GM19397 (cell line): ENCODE measurements at regions not wholly inside any gene's neighbourhood (a gene's known extent, or its start where the extent isn't known, plus 50 kb on each side); places are given as distances from the start of the nearest gene placed in this dataset.
"Not testable (repeated sequence)": the region's sequence is repeated elsewhere in the genome, so short reads cannot be mapped to it uniquely, and the experiment has no call there.

Experiments used
- ATAC-seq: cut with Tn5 transposase; IDR thresholded peaks from one replicate; pipeline ENCODE4 v1.9.1; 2021; ENCODE audit warnings: mild to moderate bottlenecking, moderate library complexity; ENCODE audit not compliant: unreplicated experiment

DNA sequence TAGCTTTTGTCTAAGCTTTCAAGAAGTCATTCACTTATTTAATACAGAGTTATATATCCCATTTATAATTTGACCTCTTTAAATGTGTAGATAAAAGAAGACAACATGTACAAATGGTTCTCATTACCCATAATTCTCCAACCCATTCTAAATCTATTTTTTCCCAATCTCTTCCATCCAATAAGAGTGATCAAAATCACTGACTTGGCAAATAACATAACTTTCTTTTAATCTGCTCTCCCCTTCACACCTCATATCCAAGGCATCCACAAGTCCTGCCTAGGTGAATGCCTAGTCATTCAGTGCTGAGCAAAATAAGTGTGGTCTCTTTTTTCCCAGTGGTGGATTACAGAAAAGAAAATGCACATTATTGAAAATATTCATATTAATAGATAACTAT is 1231.1 kb downstream of the CDH11 start:
- ATAC-seq = no peak

DNA sequence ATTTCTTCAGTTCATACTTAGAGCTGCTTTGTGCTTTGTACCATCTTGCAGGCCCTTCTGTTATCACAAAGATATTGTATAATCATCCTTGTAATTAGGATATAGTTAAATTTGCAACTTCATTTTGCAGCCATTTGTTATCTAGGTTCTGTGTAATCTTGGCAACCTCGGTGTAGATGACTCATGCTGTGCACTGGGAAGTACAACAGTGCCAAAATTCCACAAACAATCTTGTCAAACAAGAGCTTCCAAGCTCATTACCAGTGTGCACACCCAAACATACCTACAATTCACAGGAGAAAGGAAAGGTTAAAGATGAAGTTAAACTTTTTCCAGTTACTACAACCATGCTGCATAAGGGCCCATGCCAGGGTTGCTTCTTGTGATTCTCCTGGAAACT is 1231.8 kb downstream of the CDH11 start:
- no peak for ATAC-seq

GRCh38 chr16:63883091-63883490 is 1238.8 kb downstream of the CDH11 start:
- ATAC-seq = no peak

- ATAC-seq = no peak
These were observed 1239.3 kb downstream of the CDH11 start for GRCh38 chr16:63882576-63882975.

DNA sequence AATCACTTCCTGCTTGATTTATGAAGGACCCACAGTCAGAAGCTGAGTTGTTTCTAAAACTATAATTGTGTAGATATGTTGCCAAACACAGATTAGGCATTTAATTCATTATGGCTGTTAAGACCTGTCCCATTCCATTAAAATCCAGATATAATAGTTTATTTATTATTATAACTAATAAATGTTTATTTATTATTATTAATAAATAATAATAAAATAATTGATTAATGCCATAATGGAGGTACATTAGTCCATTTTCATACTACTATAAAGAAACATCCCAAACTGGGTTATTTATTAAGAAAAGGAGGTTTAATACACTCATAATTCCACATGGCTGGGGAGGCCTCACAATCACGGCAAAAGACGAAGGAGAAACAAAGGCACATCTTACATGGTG is 1240.9 kb downstream of the CDH11 start:
- ATAC-seq = no peak

- ATAC-seq = no peak
These were observed 1244.5 kb downstream of the CDH11 start for GRCh38 chr16:63877401-63877800.

- ATAC-seq = no peak
These were observed 1245.8 kb downstream of the CDH11 start for GRCh38 chr16:63876103-63876502.

GRCh38 chr16:63860700-63861099 is 1261.2 kb downstream of the CDH11 start:
- ATAC-seq = not testable (repeated sequence)

GRCh38 chr16:63856537-63856936 is 1265.3 kb downstream of the CDH11 start:
- no peak for ATAC-seq

DNA sequence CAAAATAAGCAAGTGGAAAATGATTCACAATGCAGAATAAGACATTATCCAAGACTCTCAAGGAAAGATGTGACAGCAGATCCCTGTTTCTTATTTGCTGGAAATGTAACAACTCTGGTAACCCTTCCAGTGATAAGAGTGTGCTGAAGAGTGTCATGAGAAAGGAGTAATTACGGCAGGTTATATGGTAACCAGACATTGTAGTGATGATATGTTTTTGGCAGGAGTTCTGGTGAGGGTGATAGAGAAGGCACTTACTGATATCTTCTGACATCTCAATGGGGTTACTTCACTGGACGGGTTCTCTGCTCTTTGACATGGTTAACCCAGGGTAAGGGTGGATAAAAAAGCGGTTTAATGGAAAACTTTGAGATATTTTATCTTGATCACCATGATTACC is 1270.9 kb downstream of the CDH11 start:
- no peak for ATAC-seq

DNA sequence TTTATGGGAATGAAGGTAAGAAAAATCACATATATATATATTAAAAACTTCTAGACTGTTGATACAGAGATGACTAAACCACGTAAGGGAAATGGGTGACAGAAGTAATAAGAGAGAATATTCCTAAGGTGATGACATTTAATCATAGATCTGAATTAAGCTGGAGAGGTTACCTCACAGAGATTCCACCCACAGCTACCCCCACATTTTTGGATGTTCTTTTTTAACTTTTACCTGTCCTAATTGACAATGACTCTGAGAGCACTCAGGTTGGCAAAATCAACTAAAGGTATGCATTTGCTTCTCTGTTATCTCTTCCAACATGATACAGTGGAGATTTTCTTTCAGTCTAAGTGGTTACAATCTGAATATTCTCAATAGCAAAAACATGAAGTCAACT is 1280.6 kb downstream of the CDH11 start:
- ATAC-seq = no peak

DNA sequence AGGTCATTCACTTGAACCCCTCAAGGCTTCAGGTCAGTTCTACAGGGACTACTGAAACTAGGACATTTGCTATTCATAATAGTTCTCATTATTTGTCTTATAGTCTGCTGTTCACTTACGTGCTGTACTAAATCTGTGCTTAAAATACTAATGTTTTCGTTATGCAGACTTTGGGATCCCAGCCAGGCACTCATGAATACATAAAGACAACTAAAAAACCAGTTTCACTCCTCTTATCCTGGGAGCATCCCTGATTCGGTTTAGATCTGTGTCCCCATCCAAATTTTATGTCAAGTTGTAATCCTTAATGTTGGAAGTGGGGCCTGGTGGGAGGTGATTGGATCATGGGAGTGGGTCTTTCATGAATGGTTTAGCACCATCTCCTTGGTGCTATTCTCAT is 1291.8 kb downstream of the CDH11 start:
- ATAC-seq = no peak

DNA sequence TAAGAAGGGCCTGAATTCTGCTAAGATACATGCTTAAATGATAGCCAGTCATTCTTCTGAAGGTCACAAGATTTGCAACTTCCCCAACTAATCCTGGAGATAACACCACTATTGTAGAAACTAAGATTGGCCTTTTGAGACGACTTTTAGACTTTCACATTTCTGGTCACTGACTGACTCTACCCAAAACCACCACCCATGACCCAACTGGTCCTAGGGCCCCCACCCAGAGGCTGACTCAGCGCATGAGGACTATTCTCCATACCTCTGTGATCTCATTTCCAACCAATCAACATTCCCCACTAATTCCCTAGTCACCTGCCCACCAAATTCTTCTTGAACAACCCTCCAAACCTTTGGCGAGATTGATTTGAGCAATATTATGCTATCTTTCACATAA is 1299.0 kb downstream of the CDH11 start:
- ATAC-seq = no peak

GRCh38 chr16:63816276-63816675 is 1305.6 kb downstream of the CDH11 start:
- ATAC-seq = no peak

GRCh38 chr16:63813862-63814261 is 1308.0 kb downstream of the CDH11 start:
- ATAC-seq = no peak

DNA sequence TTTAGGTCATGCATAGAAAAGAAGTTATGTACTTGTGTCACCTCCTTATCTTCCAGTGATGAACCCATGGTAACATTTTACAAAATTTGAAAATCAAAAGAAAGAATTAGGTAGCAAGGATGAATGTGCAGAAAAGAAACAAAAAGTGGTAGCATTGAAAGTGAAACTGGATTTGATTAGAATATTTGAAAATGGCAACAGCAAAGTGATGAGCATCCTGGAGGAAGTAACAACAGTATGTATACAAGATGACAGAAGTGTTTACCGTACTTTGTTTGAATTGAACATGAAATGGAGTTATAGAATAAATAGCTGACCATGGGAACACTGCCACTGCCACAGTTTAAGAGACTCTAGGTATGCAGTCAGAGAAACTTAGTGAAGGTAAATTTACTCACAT is 1313.1 kb downstream of the CDH11 start:
- no peak for ATAC-seq

DNA sequence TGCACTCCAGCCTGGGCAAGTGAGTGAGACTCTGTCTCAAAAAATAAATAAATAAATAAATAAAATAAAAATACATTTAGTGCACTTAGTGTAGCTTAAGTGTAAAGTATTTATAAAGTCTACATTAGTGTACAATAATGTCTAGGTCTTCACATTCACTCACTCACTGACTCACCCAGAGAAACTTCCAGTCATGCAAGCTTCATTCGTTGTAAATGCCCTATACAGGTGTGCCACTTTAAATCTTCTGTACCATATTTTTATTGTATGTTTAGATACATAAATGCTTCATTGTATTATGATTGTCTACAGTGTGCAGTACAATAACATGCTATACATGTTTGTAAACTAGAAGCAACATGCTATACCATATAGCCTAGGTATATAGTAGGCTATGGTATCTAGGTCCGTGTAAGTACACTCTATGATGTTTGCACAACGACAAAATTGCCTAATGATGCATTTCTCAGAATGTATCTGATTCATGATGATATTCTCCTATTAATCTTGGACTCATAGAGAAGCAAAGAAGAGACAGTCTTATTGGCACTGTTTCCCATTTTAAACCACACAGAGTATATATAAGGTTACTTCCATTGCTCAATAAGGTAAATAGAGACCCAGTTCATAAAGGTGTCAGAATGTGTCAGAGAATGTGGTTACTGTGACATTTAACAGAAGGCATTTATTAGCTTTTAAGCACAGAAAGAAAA is 1314.9 kb downstream of the CDH11 start:
- ATAC-seq = no peak

- no peak for ATAC-seq
These were observed 1317.7 kb downstream of the CDH11 start for GRCh38 chr16:63804126-63804525.

DNA sequence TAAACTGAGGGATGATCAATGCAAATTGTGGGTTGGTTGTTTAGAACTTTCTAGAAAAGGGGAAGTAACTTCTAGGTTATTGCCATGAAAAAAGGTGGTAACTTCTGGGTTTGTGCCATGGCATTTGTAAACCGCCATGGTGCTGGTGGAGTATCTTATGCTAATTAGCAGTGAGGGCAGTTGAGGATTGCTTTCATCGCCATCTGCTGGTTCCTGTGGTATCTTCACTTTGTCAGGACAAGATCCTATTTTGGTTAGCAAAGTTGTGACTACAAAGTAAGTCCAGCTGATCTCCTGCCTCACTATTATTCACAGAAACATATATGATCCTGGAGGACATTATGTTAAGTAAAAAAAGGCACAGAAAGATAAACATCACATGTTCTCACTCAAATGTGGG is 1332.3 kb downstream of the CDH11 start:
- ATAC-seq = no peak

DNA sequence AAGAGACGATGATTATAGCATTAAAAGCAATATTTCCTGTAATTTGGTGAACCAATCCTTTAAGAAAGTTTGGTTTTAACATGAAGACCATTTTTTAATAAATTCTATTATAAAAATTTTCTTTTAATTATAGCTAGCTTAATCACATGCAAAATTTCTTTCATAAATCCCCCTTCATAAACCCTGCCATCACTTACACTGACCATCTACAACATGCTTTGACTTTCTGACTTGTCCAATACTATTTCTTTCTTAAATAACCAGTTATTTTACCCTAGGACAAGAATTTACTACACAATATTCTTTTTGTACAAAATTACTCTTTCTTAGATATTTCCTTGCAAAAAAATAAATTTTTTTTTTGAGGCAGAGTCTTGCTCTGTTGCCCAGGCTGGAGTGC is 1334.8 kb downstream of the CDH11 start:
- ATAC-seq = no peak

- ATAC-seq = no peak
These were observed 1336.7 kb downstream of the CDH11 start for GRCh38 chr16:63785170-63785569.

DNA sequence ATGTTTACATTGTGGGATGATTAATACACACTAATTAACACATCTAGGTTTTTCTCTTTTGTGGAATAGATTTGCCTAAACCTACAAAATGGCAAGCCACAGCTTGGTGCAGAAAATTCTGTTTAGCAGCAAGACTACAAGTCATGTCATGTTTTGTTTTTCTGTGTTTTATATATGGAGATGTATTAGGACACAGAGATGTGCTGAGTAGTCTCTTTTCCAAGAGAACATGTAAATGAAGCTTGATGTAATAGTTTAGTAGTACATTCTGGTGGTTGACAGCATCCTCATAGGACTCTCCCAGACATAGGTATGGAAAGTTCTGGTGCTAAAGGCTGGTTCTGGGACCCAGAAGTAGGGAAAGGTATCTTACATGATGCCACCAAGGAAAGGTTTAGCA is 1345.4 kb downstream of the CDH11 start:
- ATAC-seq = no peak

- no peak for ATAC-seq
These were observed 1345.8 kb downstream of the CDH11 start for GRCh38 chr16:63776034-63776433.
